ENCODE measurements at regions not wholly inside any gene's neighbourhood (a gene's known extent, or its start where the extent isn't known, plus 50 kb on each side); places are given as distances from the start of the nearest gene placed in this dataset.
"Not testable (repeated sequence)": the region's sequence is repeated elsewhere in the genome, so short reads cannot be mapped to it uniquely, and the experiment has no call there.

- H3K27ac ChIP-seq; H3K4me1 ChIP-seq (replicated peaks in 1 of 2); H3K4me3 ChIP-seq; in situ Hi-C loops (cut with MboI; ENCODE audit: low pct_unique_long_range_greater_than_20kb in 2 of 9, low sequenced_read_pairs in 9 of 9, unreplicated experiment in 9 of 9): not testable (repeated sequence)
- peak in 1 of 8 experiments; percentile 51 for ATAC-seq (replicated peaks in 6 of 8)
- 35 to 100% (median 81%) methylated on average over 1 to 2 of the region's 4 CpGs; no CpG with 5 or more reads in 2 of the 10 experiments for WGBS, 10 experiments
These were observed 115.0 kb upstream of the FBXO28 start for GRCh38 chr1:223998676-223999455.

- H3K4me3 ChIP-seq; H3K27ac ChIP-seq; ATAC-seq (replicated peaks in 6 of 8); H3K4me1 ChIP-seq (replicated peaks in 1 of 2); in situ Hi-C loops (cut with MboI; ENCODE audit: low pct_unique_long_range_greater_than_20kb in 2 of 9, low sequenced_read_pairs in 9 of 9, unreplicated experiment in 9 of 9): not testable (repeated sequence)
- 86% methylated on average over 1 of the region's 2 CpGs; no CpG with 5 or more reads in 9 of the 10 experiments for WGBS, 10 experiments
These were observed 117.5 kb upstream of the FBXO28 start for GRCh38 chr1:223996376-223996775.

GRCh38 chr1:223992456-223993246 lies 121.3 kb upstream of the FBXO28 start:
- in situ Hi-C loops (cut with MboI; ENCODE audit: low pct_unique_long_range_greater_than_20kb in 2 of 9, low sequenced_read_pairs in 9 of 9, unreplicated experiment in 9 of 9); H3K4me1 ChIP-seq (replicated peaks in 1 of 2): not testable (repeated sequence)
- peak overlapping the region; percentile 90 to 93 for H3K27ac ChIP-seq
- ATAC-seq (replicated peaks in 6 of 8) = peak; percentile 99 to 100 (median 100)
- 0 to 3% (median 2%) methylated on average over 3 to 13 of the region's 70 CpGs; no CpG with 5 or more reads in 7 of the 10 experiments for WGBS, 10 experiments
- H3K4me3 ChIP-seq = peak overlapping the region; percentile 86 to 99 (median 92)

GRCh38 chr1:223991297-223991857 lies 122.5 kb upstream of the FBXO28 start:
- H3K27ac ChIP-seq; ATAC-seq (replicated peaks in 6 of 8); in situ Hi-C loops (cut with MboI; ENCODE audit: low pct_unique_long_range_greater_than_20kb in 2 of 9, low sequenced_read_pairs in 9 of 9, unreplicated experiment in 9 of 9); H3K4me1 ChIP-seq (replicated peaks in 1 of 2); H3K4me3 ChIP-seq: not testable (repeated sequence)
- 97 to 100% (median 100%) methylated on average over 1 to 8 of the region's 10 CpGs; no CpG with 5 or more reads in 6 of the 10 experiments for WGBS, 10 experiments

- no CpG with 5 or more reads among the region's 4 CpGs for WGBS, 10 experiments
- in situ Hi-C loops (cut with MboI; ENCODE audit: low pct_unique_long_range_greater_than_20kb in 2 of 9, low sequenced_read_pairs in 9 of 9, unreplicated experiment in 9 of 9); ATAC-seq (replicated peaks in 6 of 8); H3K27ac ChIP-seq; H3K4me3 ChIP-seq; H3K4me1 ChIP-seq (replicated peaks in 1 of 2): not testable (repeated sequence)
These were observed 116.2 kb upstream of the TP53BP2 start for GRCh38 chr1:223961985-223962384.

- H3K27ac ChIP-seq; H3K4me1 ChIP-seq (replicated peaks in 1 of 2); H3K4me3 ChIP-seq; ATAC-seq (replicated peaks in 6 of 8); in situ Hi-C loops (cut with MboI; ENCODE audit: low pct_unique_long_range_greater_than_20kb in 2 of 9, low sequenced_read_pairs in 9 of 9, unreplicated experiment in 9 of 9): not testable (repeated sequence)
- no CpG with 5 or more reads among the region's 2 CpGs for WGBS, 10 experiments
These were observed 107.1 kb upstream of the TP53BP2 start for GRCh38 chr1:223952801-223953200.

GRCh38 chr1:223951551-223951950 lies 105.8 kb upstream of the TP53BP2 start:
- H3K4me1 ChIP-seq (replicated peaks in 1 of 2); in situ Hi-C loops (cut with MboI; ENCODE audit: low pct_unique_long_range_greater_than_20kb in 2 of 9, low sequenced_read_pairs in 9 of 9, unreplicated experiment in 9 of 9); H3K27ac ChIP-seq; H3K4me3 ChIP-seq; ATAC-seq (replicated peaks in 6 of 8): not testable (repeated sequence)
- 60 to 100% (median 90%) methylated on average over 1 to 10 of the region's 14 CpGs; no CpG with 5 or more reads in 6 of the 10 experiments for WGBS, 10 experiments

DNA sequence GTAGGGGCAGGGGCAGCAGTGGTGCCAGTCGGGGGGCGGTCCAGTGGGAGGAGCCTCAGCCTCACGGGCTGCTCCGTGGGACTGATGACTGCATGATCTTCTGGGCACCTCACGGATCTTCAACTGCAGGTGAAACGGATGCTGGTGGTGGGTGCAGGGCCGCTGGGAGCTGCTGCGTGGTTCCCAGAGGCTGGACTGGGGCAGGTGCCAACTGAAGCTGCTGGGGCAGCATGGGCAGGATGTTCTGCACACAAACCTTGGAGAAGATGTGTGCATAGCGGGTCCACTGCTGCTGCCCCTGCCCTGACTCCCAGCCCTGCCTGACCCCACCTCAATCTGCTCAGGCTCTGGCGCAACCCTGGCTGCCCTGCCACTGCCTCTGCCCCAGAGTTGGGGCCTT lies 104.2 kb upstream of the TP53BP2 start:
- H3K4me1 ChIP-seq (replicated peaks in 1 of 2); H3K27ac ChIP-seq; in situ Hi-C loops (cut with MboI; ENCODE audit: low pct_unique_long_range_greater_than_20kb in 2 of 9, low sequenced_read_pairs in 9 of 9, unreplicated experiment in 9 of 9); ATAC-seq (replicated peaks in 6 of 8); H3K4me3 ChIP-seq: not testable (repeated sequence)
- no CpG with 5 or more reads among the region's 10 CpGs for WGBS, 10 experiments

- H3K4me1 ChIP-seq (replicated peaks in 1 of 2); ATAC-seq (replicated peaks in 6 of 8); H3K27ac ChIP-seq; H3K4me3 ChIP-seq; in situ Hi-C loops (cut with MboI; ENCODE audit: low pct_unique_long_range_greater_than_20kb in 2 of 9, low sequenced_read_pairs in 9 of 9, unreplicated experiment in 9 of 9): not testable (repeated sequence)
- WGBS, 10 experiments = 90 to 100% (median 96%) methylated on average over 2 to 4 of the region's 12 CpGs; no CpG with 5 or more reads in 6 of the 10 experiments
These were observed 102.3 kb upstream of the TP53BP2 start for GRCh38 chr1:223948041-223948440.

DNA sequence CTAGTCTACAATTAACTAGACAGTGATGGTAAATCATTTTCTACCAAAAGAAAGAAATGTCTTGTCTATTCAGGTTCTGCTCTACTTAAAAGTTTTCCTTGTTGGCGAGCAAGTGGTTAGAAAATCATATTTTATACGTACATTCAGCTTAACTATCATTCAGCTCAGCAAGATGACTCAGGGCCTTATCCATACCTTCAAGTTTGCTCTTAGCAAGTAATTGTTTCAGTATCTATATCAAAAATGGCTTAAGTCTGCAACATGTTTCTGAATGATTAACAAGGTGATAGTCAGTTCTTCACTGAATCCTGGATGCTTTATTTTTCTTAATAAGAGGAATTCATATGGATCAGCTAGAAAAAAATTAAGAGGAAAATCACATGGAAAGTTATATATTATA lies 90.8 kb upstream of the TP53BP2 start:
- H3K27ac ChIP-seq; H3K4me1 ChIP-seq (replicated peaks in 1 of 2); in situ Hi-C loops (cut with MboI; ENCODE audit: low pct_unique_long_range_greater_than_20kb in 2 of 9, low sequenced_read_pairs in 9 of 9, unreplicated experiment in 9 of 9); ATAC-seq (replicated peaks in 6 of 8); H3K4me3 ChIP-seq: not testable (repeated sequence)
- no CpG with 5 or more reads among the region's 2 CpGs for WGBS, 10 experiments

DNA sequence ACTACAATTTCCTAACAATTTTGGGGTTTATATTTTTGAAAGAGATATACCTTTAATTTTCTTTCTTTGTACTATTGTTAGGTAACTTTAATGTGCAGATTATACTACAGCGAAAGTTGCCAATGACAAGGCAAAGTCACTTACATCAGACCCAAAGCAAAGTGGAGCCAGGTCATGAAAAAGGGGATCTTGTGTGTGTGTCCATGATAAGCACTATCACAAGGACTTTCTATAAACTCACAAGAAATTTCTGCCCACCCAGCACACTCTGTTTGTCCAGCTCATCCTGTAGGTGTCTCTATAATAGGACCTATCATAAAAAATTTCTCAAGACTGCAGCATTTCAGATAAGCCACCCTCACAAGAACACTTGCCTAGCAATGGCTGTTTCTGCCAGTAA lies 85.7 kb upstream of the TP53BP2 start:
- in situ Hi-C loops (cut with MboI; ENCODE audit: low pct_unique_long_range_greater_than_20kb in 2 of 9, low sequenced_read_pairs in 9 of 9, unreplicated experiment in 9 of 9); H3K4me1 ChIP-seq (replicated peaks in 1 of 2); H3K27ac ChIP-seq; H3K4me3 ChIP-seq; ATAC-seq (replicated peaks in 6 of 8): not testable (repeated sequence)
- 0% methylated on average over 1 of the region's 1 CpG; no CpG with 5 or more reads in 9 of the 10 experiments for WGBS, 10 experiments

GRCh38 chr1:223920805-223921204 lies 75.1 kb upstream of the TP53BP2 start:
- H3K4me1 ChIP-seq (replicated peaks in 1 of 2); in situ Hi-C loops (cut with MboI; ENCODE audit: low pct_unique_long_range_greater_than_20kb in 2 of 9, low sequenced_read_pairs in 9 of 9, unreplicated experiment in 9 of 9); H3K4me3 ChIP-seq; H3K27ac ChIP-seq; ATAC-seq (replicated peaks in 6 of 8): not testable (repeated sequence)
- no CpG with 5 or more reads among the region's 4 CpGs for WGBS, 10 experiments

- H3K4me1 ChIP-seq (replicated peaks in 1 of 2); in situ Hi-C loops (cut with MboI; ENCODE audit: low pct_unique_long_range_greater_than_20kb in 2 of 9, low sequenced_read_pairs in 9 of 9, unreplicated experiment in 9 of 9); H3K4me3 ChIP-seq; H3K27ac ChIP-seq; ATAC-seq (replicated peaks in 6 of 8): not testable (repeated sequence)
- no CpG with 5 or more reads among the region's 2 CpGs for WGBS, 10 experiments
These were observed 69.7 kb upstream of the TP53BP2 start for GRCh38 chr1:223915476-223915875.

All from motor neuron (in vitro differentiated cells).